Esophagus squamous epithelium (tissue), 5 donors: ENCODE measurements at regions not wholly inside any gene's neighbourhood (a gene's known extent, or its start where the extent isn't known, plus 50 kb on each side); places are given as distances from the start of the nearest gene placed in this dataset.

Experiments used
- DNase-seq: peaks from one replicate; lab custom pipeline; 2025; lab: John Stamatoyannopoulos, UW
- H3K27ac ChIP-seq, 4 donors: fragments of 200-600 bp; sonication (generic); one replicate each; pipeline ENCODE4 v1.5.1; 2016 to 2019; ENCODE audit warnings: mild to moderate bottlenecking in 1 of 4
- H3K27me3 ChIP-seq, 4 donors: fragments of 200-600 bp; sonication (generic); 1 replicate in 3 of 4; 2 replicates in 1 of 4; pipeline versions ENCODE4 v1.5.1 to v1.6.0; 2017 to 2021; ENCODE audit warnings: antibody characterized with exemption in 1 of 4
- H3K36me3 ChIP-seq, 3 donors: fragments of 200-600 bp; sonication (generic); one replicate each; pipeline ENCODE4 v1.5.1; 2016 to 2019
- H3K4me1 ChIP-seq, 3 donors: fragments of 200-600 bp; sonication (generic); one replicate each; pipeline ENCODE4 v1.5.1; 2017 to 2019
- H3K4me3 ChIP-seq, 4 donors: fragments of 200-600 bp; sonication (generic); 1 replicate in 3 of 4; 2 replicates in 1 of 4; pipeline ENCODE4 v1.5.1; 2016 to 2019; ENCODE audit warnings: mild to moderate bottlenecking in 2 of 4, moderate library complexity in 1 of 4
- H3K9me3 ChIP-seq, 3 donors: fragments of 200-600 bp; sonication (generic); one replicate each; pipeline ENCODE4 v1.5.1; 2016 to 2019
- CTCF ChIP-seq, 6 experiments: fragments of 450-650 bp in 4 of 6; fragments of 200-600 bp in 2 of 6; sonication (generic) in 2 of 6; IDR thresholded peaks; one replicate each; pipeline ENCODE4 v1.5.1; 2016 to 2019; ENCODE audit warnings: antibody characterized with exemption in 6 of 6, mild to moderate bottlenecking in 4 of 6, moderate library complexity in 4 of 6
- POLR2A ChIP-seq, 4 donors: fragments of 450-650 bp; IDR thresholded peaks; one replicate each; pipeline ENCODE4 v1.6.1; 2017; ENCODE audit warnings: antibody characterized with exemption in 4 of 4, mild to moderate bottlenecking in 4 of 4, moderate library complexity in 3 of 4
- WGBS, 2 donors: methylation state at CpG; one replicate each; pipeline ENCODE4 v1.1.5; 2018; 5-methylcytosine and 5-hydroxymethylcytosine counted together
- intact Hi-C: fragments of 100-400 bp; cut with DNase I; formaldehyde crosslinking; loops from one replicate; pipeline ENCODE4 v1.15.0; 2022
- donor health status: DM: yes; HTN: yes; CAD: no.

DNA sequence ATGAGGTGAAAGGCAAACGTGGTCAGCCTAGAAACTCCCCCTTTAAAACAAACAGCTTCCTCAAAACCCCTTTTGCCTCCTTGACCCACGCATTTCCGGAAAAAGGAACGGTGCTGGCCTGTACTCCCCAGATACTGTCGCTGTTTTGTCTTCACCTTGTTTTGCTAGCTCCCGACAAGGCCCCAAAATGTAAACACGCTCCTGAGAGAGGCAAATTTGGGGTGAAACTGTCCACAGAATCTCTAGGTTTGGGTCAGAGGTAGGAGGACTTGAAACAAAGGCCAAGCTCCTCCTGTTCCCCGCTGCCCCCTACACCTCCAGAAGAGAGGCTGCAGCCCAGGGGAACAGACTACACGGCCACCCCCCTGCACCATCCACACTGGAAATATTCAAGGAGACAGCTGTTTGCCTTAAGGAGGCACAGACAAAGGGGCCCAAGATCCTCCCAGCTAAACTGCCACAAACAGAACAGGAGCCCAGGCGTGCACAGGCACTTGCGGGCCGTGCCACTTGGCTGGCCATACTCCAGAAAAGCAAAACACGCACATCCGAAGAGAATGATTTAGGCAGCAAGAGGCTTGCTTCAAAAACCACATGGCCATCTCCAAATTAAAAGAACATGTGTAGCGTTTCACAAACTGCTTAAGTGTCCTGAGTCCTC is 160.5 kb upstream of the GRK3 start:
- Histone ChIP-seq H3K36me3 (no peaks in the 10 kb centered on the region), H3K27me3 (no peaks in the 10 kb centered on the region), H3K27ac (peak overlapping the region; percentile 75 to 96 (median 90)), H3K4me1 (peaks cover 29 to 50% (median 31%) of the 10 kb centered on the region in 3 donors), H3K4me3 (peak overlapping the region; percentile 70 to 96 (median 90)), H3K9me3 (no peaks in the 10 kb centered on the region)
- intact Hi-C loops, result no loop called here
- 6 to 12% methylated on average over 13 to 14 of the region's 15 CpGs for WGBS, 2 donors
- no peak for DNase-seq
- no peak for TF ChIP-seq CTCF (IDR thresholded peaks at IDR 0.05)
- no peak for TF ChIP-seq POLR2A (IDR thresholded peaks at IDR 0.05)

DNA sequence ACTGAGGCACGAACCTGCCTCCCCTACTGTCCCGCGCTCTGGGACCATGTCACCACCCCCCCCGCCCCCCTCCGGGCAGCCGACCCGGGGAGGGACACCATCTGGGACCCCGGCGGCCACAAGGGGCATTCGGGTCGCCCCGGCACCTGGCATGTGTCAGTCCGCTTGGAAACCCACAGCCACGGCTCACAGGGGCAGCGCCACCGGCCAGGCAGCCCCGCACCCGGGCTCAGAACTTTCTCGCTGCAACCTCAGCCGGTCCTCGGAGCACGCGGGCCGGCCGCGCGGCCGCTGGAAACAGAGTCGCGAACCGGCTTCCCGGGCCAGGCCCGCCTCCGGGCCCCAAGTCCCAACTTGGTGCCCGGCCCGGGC is 159.9 kb upstream of the GRK3 start:
- TF ChIP-seq POLR2A (IDR thresholded peaks at IDR 0.05), result no peak
- Histone ChIP-seq H3K27ac (peak overlapping the region; percentile 75 to 96 (median 90)), H3K36me3 (no peaks in the 10 kb centered on the region), H3K9me3 (no peaks in the 10 kb centered on the region), H3K27me3 (no peaks in the 10 kb centered on the region), H3K4me3 (peak overlapping the region; percentile 70 to 96 (median 90)), H3K4me1 (peaks cover 29 to 50% (median 31%) of the 10 kb centered on the region in 3 donors)
- no peak for DNase-seq
- intact Hi-C loops, result no loop called here
- WGBS, 2 donors, result no CpG with 5 or more reads among the region's 36 CpGs

DNA sequence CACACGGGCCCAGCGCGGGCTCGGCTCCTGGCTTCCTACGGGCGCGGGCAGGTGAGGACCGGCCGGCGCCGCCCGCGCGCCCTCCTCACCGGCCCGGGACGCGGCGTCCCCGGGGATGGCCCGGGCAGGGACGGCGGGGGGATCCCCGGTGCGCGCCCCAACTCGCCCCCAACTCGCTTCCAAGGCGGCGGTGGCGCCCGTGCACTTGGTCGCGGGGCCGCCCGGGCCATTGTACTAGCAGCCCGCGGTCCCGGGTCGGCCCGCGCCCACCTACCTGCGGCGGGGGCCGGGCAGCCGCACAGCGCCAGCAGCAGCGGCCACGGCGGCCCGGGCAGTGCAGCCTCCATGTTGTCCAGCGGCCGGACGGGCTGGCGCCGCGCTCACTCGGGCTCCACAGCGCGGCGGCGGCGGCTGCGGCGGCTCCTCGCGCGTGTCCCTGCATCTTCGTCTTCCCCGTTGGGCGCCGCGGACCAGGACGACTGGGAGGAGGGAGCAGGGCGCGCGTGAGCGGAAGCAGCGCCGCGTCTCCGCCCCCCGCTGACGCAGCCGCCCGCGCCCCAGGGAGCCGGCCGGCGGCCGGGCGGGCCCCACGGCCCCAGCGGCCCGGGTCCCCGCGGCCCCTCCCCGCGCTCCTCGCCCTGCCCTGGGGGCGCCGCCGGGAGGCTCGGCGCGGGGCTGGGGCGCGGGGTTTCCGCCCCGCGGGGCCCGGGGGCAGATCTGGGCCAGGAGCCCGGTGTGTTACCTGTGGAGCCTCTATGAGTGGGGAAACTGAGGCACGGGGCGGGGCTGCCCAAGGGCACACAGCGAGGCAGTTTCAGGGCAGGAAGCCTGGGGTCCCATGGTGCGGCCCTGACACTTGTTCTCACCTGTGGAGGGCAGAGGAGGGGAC is 159.3 kb upstream of the GRK3 start:
- intact Hi-C loops, result no loop called here
- Histone ChIP-seq H3K36me3 (no peaks in the 10 kb centered on the region), H3K4me3 (peak overlapping the region; percentile 70 to 96 (median 90)), H3K9me3 (no peaks in the 10 kb centered on the region), H3K27me3 (no peaks in the 10 kb centered on the region), H3K27ac (peak overlapping the region; percentile 85 to 96 (median 90)), H3K4me1 (peaks cover 29 to 50% (median 31%) of the 10 kb centered on the region in 3 donors)
- TF ChIP-seq POLR2A (IDR thresholded peaks at IDR 0.05), result peak in 3 of 4 donors; percentile 62 to 86 (median 78)
- TF ChIP-seq CTCF (IDR thresholded peaks at IDR 0.05), result no peak
- no peak for DNase-seq
- 0% methylated on average over 1 to 3 of the region's 117 CpGs for WGBS, 2 donors

GRCh38 chr22:25405841-25406509 is 158.5 kb upstream of the GRK3 start:
- WGBS, 2 donors, result 69% methylated on average over 10 to 18 of the region's 19 CpGs
- no peaks in the 10 kb centered on the region for H3K36me3 ChIP-seq
- peak overlapping the region; percentile 70 to 96 (median 90) for H3K4me3 ChIP-seq
- H3K27me3 ChIP-seq, result no peaks in the 10 kb centered on the region
- H3K9me3 ChIP-seq, result no peaks in the 10 kb centered on the region
- TF ChIP-seq CTCF (IDR thresholded peaks at IDR 0.05) (no peak), POLR2A (IDR thresholded peaks at IDR 0.05) (no peak)
- H3K27ac ChIP-seq, result peak overlapping the region; percentile 85 to 96 (median 90)
- no peak for DNase-seq
- peaks cover 24 to 42% (median 26%) of the 10 kb centered on the region in 3 donors for H3K4me1 ChIP-seq
- intact Hi-C loops, result no loop called here

DNA sequence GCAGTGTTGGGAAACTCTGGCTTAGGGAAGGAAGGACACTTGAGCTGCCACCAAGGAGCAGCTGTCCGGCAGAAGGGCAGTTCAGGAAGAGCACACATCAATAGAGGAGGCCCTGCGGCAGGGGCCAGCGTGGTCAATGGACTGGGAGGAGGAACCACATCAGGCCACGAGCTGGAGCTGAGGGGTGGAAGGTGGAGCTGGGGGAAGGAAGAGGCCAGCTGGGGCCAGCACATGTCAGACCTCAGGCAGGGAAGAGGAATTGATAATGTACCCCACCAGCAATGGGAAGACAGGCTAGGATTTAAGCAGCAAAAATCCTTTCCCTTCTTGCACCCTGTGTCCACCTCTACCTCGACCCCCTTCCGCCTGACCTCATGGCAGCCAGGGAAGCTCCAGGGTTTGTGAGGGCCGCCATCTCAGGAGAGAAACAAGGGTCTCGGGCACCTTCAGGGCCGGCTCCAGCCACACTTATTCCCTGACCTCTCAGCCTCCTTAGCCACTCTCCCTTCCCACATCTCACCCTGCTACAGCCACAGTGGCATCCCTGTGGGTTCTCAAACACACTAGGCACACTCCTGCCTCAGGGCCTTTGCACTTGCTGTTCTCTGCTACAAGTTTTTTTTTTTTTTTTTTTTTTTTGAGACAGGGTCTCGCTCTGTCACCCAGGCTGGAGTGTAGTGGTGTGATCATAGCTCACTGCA is 157.8 kb upstream of the GRK3 start:
- 88 to 92% methylated on average over 9 to 10 of the region's 10 CpGs for WGBS, 2 donors
- Histone ChIP-seq H3K27ac (no peak overlapping the region), H3K36me3 (no peaks in the 10 kb centered on the region), H3K4me1 (peaks cover 20 to 37% (median 25%) of the 10 kb centered on the region in 3 donors), H3K9me3 (no peaks in the 10 kb centered on the region), H3K4me3 (no peak overlapping the region), H3K27me3 (no peaks in the 10 kb centered on the region)
- intact Hi-C loops, result no loop called here
- TF ChIP-seq CTCF (IDR thresholded peaks at IDR 0.05) (no peak), POLR2A (IDR thresholded peaks at IDR 0.05) (no peak)
- DNase-seq, result no peak
